ENCODE measurements at regions not wholly inside any gene's neighbourhood (a gene's known extent, or its start where the extent isn't known, plus 50 kb on each side); places are given as distances from the start of the nearest gene placed in this dataset.

- TF ChIP-seq CTCF (IDR thresholded peaks at IDR 0.05; ENCODE audit: low read length), result no peak
- no peak for TF ChIP-seq EZH2 (IDR thresholded peaks at IDR 0.05; ENCODE audit: borderline replicate concordance, low read length)
These were observed 225.1 kb downstream of the TBX18 start for GRCh38 chr6:84539122-84539856.
